ENCODE measurements at regions not wholly inside any gene's neighbourhood (a gene's known extent, or its start where the extent isn't known, plus 50 kb on each side); places are given as distances from the start of the nearest gene placed in this dataset.

- Mint-ChIP-seq H3K36me3 (no peaks in the 10 kb centered on the region), H3K27ac (no peak overlapping the region), H3K4me3 (peak overlapping the region; percentile 61), H3K27me3 (ENCODE audit: low read depth) (peaks cover 89% of the 10 kb centered on the region), H3K4me1 (peaks cover 8% of the 10 kb centered on the region), H3K9me3 (no peaks in the 10 kb centered on the region)
- no peak for DNase-seq (ENCODE audit: low spot score in 2 of 2, unreplicated experiment in 2 of 2)
- TF ChIP-seq CTCF (IDR thresholded peaks at IDR 0.05; ENCODE audit: unreplicated experiment), result no peak
Observed at GRCh38 chrX:110944751-110945675, 149.4 kb upstream of the CHRDL1 start.

GRCh38 chrX:110944311-110944750 is 148.7 kb upstream of the CHRDL1 start:
- H3K27me3 Mint-ChIP-seq (ENCODE audit: low read depth), result peaks cover 89% of the 10 kb centered on the region
- H3K27ac Mint-ChIP-seq, result no peak overlapping the region
- no peaks in the 10 kb centered on the region for H3K9me3 Mint-ChIP-seq
- no peak for TF ChIP-seq CTCF (IDR thresholded peaks at IDR 0.05; ENCODE audit: unreplicated experiment)
- H3K36me3 Mint-ChIP-seq, result no peaks in the 10 kb centered on the region
- DNase-seq (ENCODE audit: low spot score in 2 of 2, unreplicated experiment in 2 of 2), result no peak
- H3K4me3 Mint-ChIP-seq, result peak overlapping the region; percentile 61
- peaks cover 8% of the 10 kb centered on the region for H3K4me1 Mint-ChIP-seq

GRCh38 chrX:110941906-110942305 is 146.3 kb upstream of the CHRDL1 start:
- H3K27ac Mint-ChIP-seq, result no peak overlapping the region
- H3K4me1 Mint-ChIP-seq, result peaks cover 8% of the 10 kb centered on the region
- no peak for TF ChIP-seq CTCF (IDR thresholded peaks at IDR 0.05; ENCODE audit: unreplicated experiment)
- no peaks in the 10 kb centered on the region for H3K36me3 Mint-ChIP-seq
- peaks cover 78% of the 10 kb centered on the region for H3K27me3 Mint-ChIP-seq (ENCODE audit: low read depth)
- DNase-seq (ENCODE audit: low spot score in 2 of 2, unreplicated experiment in 2 of 2), result no peak
- H3K9me3 Mint-ChIP-seq, result no peaks in the 10 kb centered on the region
- no peak overlapping the region for H3K4me3 Mint-ChIP-seq

GRCh38 chrX:110938977-110939732 is 143.5 kb upstream of the CHRDL1 start:
- H3K9me3 Mint-ChIP-seq, result no peaks in the 10 kb centered on the region
- peaks cover 73% of the 10 kb centered on the region for H3K27me3 Mint-ChIP-seq (ENCODE audit: low read depth)
- no peak for TF ChIP-seq CTCF (IDR thresholded peaks at IDR 0.05; ENCODE audit: unreplicated experiment)
- no peaks in the 10 kb centered on the region for H3K36me3 Mint-ChIP-seq
- no peak overlapping the region for H3K27ac Mint-ChIP-seq
- DNase-seq (ENCODE audit: low spot score in 2 of 2, unreplicated experiment in 2 of 2), result no peak
- H3K4me1 Mint-ChIP-seq, result no peaks in the 10 kb centered on the region
- H3K4me3 Mint-ChIP-seq, result no peak overlapping the region

- no peak for DNase-seq (ENCODE audit: low spot score in 2 of 2, unreplicated experiment in 2 of 2)
- TF ChIP-seq CTCF (IDR thresholded peaks at IDR 0.05; ENCODE audit: unreplicated experiment), result no peak
- H3K27me3 Mint-ChIP-seq (ENCODE audit: low read depth), result peaks cover 25% of the 10 kb centered on the region
- H3K4me3 Mint-ChIP-seq, result no peak overlapping the region
- H3K27ac Mint-ChIP-seq, result no peak overlapping the region
- no peaks in the 10 kb centered on the region for H3K4me1 Mint-ChIP-seq
- no peaks in the 10 kb centered on the region for H3K36me3 Mint-ChIP-seq
- H3K9me3 Mint-ChIP-seq, result peaks cover 15% of the 10 kb centered on the region
Observed at GRCh38 chrX:110924871-110925270, 129.3 kb upstream of the CHRDL1 start.

All from mesothelial cell of epicardium (in vitro differentiated cells).